Aorta (tissue), 5 donors: ENCODE measurements at regions not wholly inside any gene's neighbourhood (a gene's known extent, or its start where the extent isn't known, plus 50 kb on each side); places are given as distances from the start of the nearest gene placed in this dataset.
"Not testable (repeated sequence)": the region's sequence is repeated elsewhere in the genome, so short reads cannot be mapped to it uniquely, and the experiment has no call there.

Source experiments
- ATAC-seq: fragments of 200-7000 bp; cut with Tn5 transposase; one replicate; pipeline ENCODE4 v1.9.1; 2022; ENCODE audit warnings: moderate library complexity; ENCODE audit not compliant: low FRiP score
- DNase-seq, 2 donors: peaks; one replicate each; pipeline ENCODE4 v3.0.0-alpha.2; 2020
- H3K27ac ChIP-seq, 2 donors: one replicate each; pipeline ENCODE4 v1.5.1; 2013; ENCODE audit warnings: low read length in 2 of 2, mild to moderate bottlenecking in 2 of 2, moderate library complexity in 2 of 2, control low read depth in 1 of 2, inconsistent platforms in 1 of 2, low read depth in 1 of 2
- H3K27me3 ChIP-seq, 2 donors: one replicate each; pipeline ENCODE4 v1.6.1; 2013; ENCODE audit warnings: control low read depth in 1 of 2, low read length in 1 of 2, mild to moderate bottlenecking in 1 of 2, moderate library complexity in 1 of 2; ENCODE audit not compliant: insufficient read depth in 2 of 2, control insufficient read depth in 1 of 2
- H3K36me3 ChIP-seq, 2 donors: one replicate each; pipeline ENCODE4 v1.6.1; 2013; ENCODE audit warnings: control low read depth in 1 of 2, low read length in 1 of 2, mild to moderate bottlenecking in 1 of 2; ENCODE audit not compliant: insufficient read depth in 2 of 2, control insufficient read depth in 1 of 2
- H3K4me1 ChIP-seq, 2 donors: one replicate each; pipeline ENCODE4 v1.6.1; 2013; ENCODE audit warnings: low read length in 2 of 2, control low read depth in 1 of 2, mild to moderate bottlenecking in 1 of 2, moderate library complexity in 1 of 2; ENCODE audit not compliant: insufficient read depth in 2 of 2, control insufficient read depth in 1 of 2
- H3K4me3 ChIP-seq, 2 donors: one replicate each; pipeline ENCODE4 v1.5.1; 2013; ENCODE audit warnings: low read length in 2 of 2, control low read depth in 1 of 2, mild to moderate bottlenecking in 1 of 2
- H3K9me3 ChIP-seq: one replicate; pipeline ENCODE4 v1.6.1; 2013; ENCODE audit warnings: mild to moderate bottlenecking, low read length; ENCODE audit not compliant: control insufficient read depth
- WGBS, 2 donors: extraction: QIAGEN DNeasy Blood & Tissue Kit; methylation state at CpG; one replicate each; pipeline ENCODE4 v1.1.7; 2013; 5-methylcytosine and 5-hydroxymethylcytosine counted together
- intact Hi-C, 2 donors: fragments of 100-400 bp; cut with DNase I; formaldehyde crosslinking; loops; one replicate each; pipeline versions ENCODE4 v1.14.2 to v1.15.0; 2022
- donor health status: healthy with polysubstance abuse.
- donor health status: Bipolar disorder and iron deficiency.
- donor health status: DM: no; HTN: no; CAD: no.
- donor health status: DM: no; HTN: no; CAD: no.
- donor health status: DM: yes; HTN: yes; CAD: no.

DNA sequence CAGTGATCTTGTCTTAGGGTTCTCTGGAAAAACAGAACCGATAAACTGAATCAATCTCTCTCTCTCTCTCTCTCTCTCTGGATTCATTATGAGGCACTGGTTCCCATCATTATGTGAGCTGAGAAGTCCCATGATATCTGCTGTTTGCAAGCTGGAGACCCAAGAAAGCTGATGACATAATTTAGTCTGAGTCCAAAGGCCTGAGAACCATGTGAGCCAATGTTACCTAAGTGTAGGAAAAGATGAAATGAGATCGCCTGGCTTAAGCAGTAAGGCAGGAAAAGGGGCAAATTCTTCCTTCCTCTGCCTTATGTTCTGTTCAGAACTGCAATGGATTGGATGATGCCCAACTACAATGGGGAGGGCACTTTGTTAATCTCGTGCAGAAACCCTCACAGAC, 207.4 kb downstream of the RBM46 start:
- Histone ChIP-seq H3K4me1 (no peaks in the 10 kb centered on the region), H3K27ac (no peak overlapping the region), H3K27me3 (peaks cover 0 to 3% of the 10 kb centered on the region in 2 donors), H3K4me3 (no peak overlapping the region), H3K9me3 (no peaks in the 10 kb centered on the region), H3K36me3 (no peaks in the 10 kb centered on the region)
- intact Hi-C loops: no loop called here
- 71 to 74% methylated on average over 3 of the region's 3 CpGs for WGBS, 2 donors
- ATAC-seq (no peak), DNase-seq (no peak)

DNA sequence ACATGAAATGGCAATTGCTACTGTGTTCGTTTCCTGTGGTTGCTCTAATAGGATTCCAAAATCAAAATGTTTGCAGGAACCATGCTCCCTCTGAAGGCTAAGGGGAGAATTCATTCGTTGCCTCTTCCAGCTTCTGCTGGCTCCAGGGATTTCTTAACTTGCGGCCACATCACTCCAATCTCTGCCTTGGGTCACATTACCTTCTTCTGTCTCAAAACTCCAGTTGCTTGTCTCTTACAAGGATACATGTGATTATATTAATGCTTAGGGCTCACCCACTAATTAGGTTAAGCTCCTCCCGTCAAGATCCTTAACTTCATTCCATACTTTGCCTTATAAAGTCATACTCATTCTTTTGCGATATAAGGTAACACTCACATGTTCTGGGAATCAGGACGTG, 208.4 kb downstream of the RBM46 start:
- Histone ChIP-seq H3K9me3 (no peaks in the 10 kb centered on the region), H3K4me3 (no peak overlapping the region), H3K27ac (no peak overlapping the region), H3K27me3 (peaks cover 0 to 3% of the 10 kb centered on the region in 2 donors), H3K36me3 (no peaks in the 10 kb centered on the region), H3K4me1 (no peaks in the 10 kb centered on the region)
- WGBS, 2 donors: 67 to 73% methylated on average over 6 of the region's 6 CpGs
- ATAC-seq: no peak
- intact Hi-C loops: no loop called here
- DNase-seq: no peak

DNA sequence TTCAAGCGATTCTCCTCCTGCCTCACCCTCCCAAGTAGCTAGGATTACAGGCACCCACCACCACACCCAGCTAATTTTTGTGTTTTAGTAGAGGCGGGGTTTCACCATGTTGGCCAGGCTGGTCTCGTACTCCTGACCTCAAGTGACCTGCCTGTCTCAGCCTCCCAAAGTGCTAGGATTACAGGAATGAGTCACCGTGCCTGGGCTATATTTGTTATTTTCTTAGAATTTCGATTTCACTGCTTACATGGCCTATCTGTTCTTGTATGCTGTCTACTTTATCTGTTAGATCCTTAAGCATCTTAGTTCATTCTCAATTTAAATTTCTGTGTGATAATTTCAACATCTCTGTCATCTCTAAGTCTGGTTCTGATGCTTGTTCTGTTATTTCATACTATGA, 210.6 kb upstream of the NPY2R start:
- H3K27ac ChIP-seq, H3K4me3 ChIP-seq, intact Hi-C loops, ATAC-seq, H3K27me3 ChIP-seq, DNase-seq, H3K4me1 ChIP-seq, H3K36me3 ChIP-seq, H3K9me3 ChIP-seq: not testable (repeated sequence)
- 65 to 73% methylated on average over 5 of the region's 5 CpGs for WGBS, 2 donors

GRCh38 chr4:154998284-154998683, 210.2 kb upstream of the NPY2R start:
- H3K4me3 ChIP-seq: no peak overlapping the region
- H3K4me1 ChIP-seq: peaks cover 0 to 2% of the 10 kb centered on the region in 2 donors
- H3K9me3 ChIP-seq: no peaks in the 10 kb centered on the region
- 84 to 85% methylated on average over 3 of the region's 3 CpGs for WGBS, 2 donors
- no peak overlapping the region for H3K27ac ChIP-seq
- H3K27me3 ChIP-seq: peaks cover 0 to 2% of the 10 kb centered on the region in 2 donors
- no peaks in the 10 kb centered on the region for H3K36me3 ChIP-seq
- DNase-seq: no peak
- intact Hi-C loops: no loop called here
- peak; percentile 75 for ATAC-seq

DNA sequence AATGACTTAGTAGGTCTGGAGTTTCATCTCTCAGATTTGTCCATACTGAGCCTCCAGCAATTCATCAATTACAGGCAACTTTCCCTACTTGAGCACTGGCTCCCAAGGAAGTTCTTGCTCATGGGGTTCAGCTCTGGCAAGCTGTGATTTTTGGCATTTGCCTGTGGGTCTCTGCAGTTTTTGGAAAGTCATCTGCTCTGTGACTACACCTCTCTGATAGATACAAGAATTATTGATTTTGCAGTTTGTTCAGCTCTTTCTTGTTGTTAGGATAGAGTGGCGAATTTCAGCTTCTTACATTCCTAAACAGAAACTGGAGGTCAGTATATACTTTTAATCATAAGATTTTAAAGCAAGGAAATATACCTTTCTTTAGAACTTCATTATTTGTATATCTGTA, 209.7 kb upstream of the NPY2R start:
- no peak overlapping the region for H3K27ac ChIP-seq
- no peaks in the 10 kb centered on the region for H3K36me3 ChIP-seq
- peaks cover 0 to 2% of the 10 kb centered on the region in 2 donors for H3K4me1 ChIP-seq
- no peak for ATAC-seq
- no peak overlapping the region for H3K4me3 ChIP-seq
- intact Hi-C loops: no loop called here
- 91 to 97% methylated on average over 1 of the region's 1 CpG for WGBS, 2 donors
- H3K9me3 ChIP-seq: no peaks in the 10 kb centered on the region
- no peaks in the 10 kb centered on the region for H3K27me3 ChIP-seq
- DNase-seq: no peak

DNA sequence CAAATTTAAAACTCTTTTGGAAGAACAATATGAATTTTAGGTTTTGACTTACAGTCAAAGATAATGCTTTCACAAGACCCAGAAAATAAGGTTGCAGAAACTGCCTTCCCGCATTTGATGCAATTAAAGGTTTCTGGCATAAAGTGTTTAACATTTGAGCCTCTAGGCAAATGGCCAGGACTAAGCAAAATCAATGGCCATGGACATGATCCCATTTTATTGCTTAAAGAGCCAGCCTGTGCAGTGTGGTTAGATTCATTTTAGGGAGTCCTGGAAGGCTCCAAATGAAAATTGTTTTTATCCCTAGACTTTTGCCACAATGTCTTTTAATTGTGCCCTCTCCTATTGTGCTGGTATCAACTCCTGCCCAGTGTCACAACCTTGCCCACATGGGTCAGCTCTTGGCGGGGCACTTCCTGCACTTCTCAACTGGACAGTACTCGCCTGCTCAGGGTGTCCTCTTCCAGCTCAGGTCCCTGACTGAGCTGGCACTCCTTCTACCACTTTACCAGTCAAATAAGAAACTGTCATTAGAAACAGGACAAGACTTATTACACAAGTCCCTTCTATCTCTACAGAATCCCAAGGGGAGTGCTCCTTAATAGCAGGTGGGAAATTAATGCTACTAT, 208.4 kb upstream of the NPY2R start:
- Histone ChIP-seq H3K36me3 (no peaks in the 10 kb centered on the region), H3K4me3 (no peak overlapping the region), H3K4me1 (peaks cover 0 to 2% of the 10 kb centered on the region in 2 donors), H3K27me3 (no peaks in the 10 kb centered on the region), H3K27ac (no peak overlapping the region), H3K9me3 (no peaks in the 10 kb centered on the region)
- intact Hi-C loops: no loop called here
- 91 to 98% methylated on average over 3 of the region's 3 CpGs for WGBS, 2 donors
- DNase-seq (no peak), ATAC-seq (peak; percentile 57)

DNA sequence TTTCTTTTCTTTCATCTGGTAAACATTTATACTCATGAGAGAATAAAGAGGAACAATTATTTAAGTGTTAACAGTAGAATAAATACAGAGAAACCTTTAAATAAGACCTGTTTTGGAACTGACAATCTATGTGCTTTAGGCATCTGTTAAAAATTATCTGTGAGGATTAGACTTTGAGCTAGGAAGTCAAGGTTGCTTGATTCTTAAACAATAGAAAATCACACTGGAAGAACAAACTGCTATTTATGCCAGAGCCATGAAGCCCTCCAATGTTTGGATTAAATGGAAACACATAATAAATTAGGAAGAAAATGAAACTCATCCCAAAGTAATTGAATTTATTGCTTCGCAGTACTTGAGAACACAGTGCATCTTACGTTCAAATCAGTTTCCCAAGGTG, 207.2 kb upstream of the NPY2R start:
- 96 to 97% methylated on average over 2 of the region's 2 CpGs for WGBS, 2 donors
- Histone ChIP-seq H3K4me1 (peaks cover 0 to 2% of the 10 kb centered on the region in 2 donors), H3K27me3 (no peaks in the 10 kb centered on the region), H3K4me3 (no peak overlapping the region), H3K27ac (no peak overlapping the region), H3K36me3 (no peaks in the 10 kb centered on the region), H3K9me3 (no peaks in the 10 kb centered on the region)
- no peak for ATAC-seq
- intact Hi-C loops: no loop called here
- DNase-seq: no peak

DNA sequence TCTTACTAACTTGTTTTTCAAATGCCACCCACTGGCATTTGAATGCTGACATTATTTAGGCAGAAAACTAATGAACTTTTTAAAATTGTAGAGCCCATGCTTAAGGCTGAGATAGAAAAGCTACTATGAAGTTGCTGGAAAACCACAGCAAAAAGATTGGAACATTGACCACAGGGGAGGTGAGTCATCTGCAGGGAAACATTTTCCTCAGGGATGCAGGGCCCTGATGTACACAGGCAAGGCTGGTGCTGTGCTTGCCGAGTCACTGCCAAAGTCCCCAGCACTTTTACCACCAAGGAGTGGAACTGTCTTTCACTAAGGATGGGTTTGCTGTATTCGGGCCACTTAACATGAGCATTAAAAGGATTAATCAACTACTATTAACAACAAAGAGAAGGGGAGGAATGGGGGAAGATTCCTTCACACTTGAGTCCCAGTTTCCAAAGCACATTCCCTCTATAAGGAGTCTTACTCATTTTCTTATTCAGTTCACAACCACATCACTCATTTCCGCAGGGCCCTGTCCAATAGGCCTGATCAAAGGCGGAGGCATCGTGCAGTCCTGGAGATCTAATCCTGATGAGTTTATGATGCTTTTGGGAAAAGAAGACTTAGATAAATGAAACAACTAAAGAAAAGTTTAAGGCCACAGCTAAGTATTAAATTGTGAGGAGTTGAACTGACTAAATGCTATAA, 202.9 kb upstream of the NPY2R start:
- intact Hi-C loops: no loop called here
- Histone ChIP-seq H3K36me3 (no peaks in the 10 kb centered on the region), H3K9me3 (peaks cover 1% of the 10 kb centered on the region), H3K27ac (no peak overlapping the region), H3K4me3 (no peak overlapping the region), H3K27me3 (no peaks in the 10 kb centered on the region), H3K4me1 (no peaks in the 10 kb centered on the region)
- WGBS, 2 donors: 64 to 80% methylated on average over 5 of the region's 5 CpGs
- ATAC-seq: no peak
- no peak for DNase-seq

GRCh38 chr4:155007660-155008176, 200.7 kb upstream of the NPY2R start:
- ATAC-seq: no peak
- no peak overlapping the region for H3K4me3 ChIP-seq
- H3K9me3 ChIP-seq: peaks cover 1% of the 10 kb centered on the region
- no peaks in the 10 kb centered on the region for H3K36me3 ChIP-seq
- no peaks in the 10 kb centered on the region for H3K27me3 ChIP-seq
- no peak for DNase-seq
- intact Hi-C loops: no loop called here
- H3K4me1 ChIP-seq: no peaks in the 10 kb centered on the region
- H3K27ac ChIP-seq: no peak overlapping the region
- WGBS, 2 donors: 61 to 71% methylated on average over 1 of the region's 1 CpG
